ENCODE measurements at regions not wholly inside any gene's neighbourhood (a gene's known extent, or its start where the extent isn't known, plus 50 kb on each side); places are given as distances from the start of the nearest gene placed in this dataset.

GRCh38 chr11:131186629-131187101, 183.8 kb upstream of the NTM start:
- intact Hi-C loops (cut with micrococcal nuclease; ENCODE audit: unreplicated experiment) = no loop called here

GRCh38 chr11:131190446-131190845, 180.0 kb upstream of the NTM start:
- Histone ChIP-seq H3K9me3 (ENCODE audit: low read length) (no peaks in the 10 kb centered on the region), H3K9me2 (ENCODE audit: insufficient read depth, low read length) (no peaks in the 10 kb centered on the region), H3K27ac (ENCODE audit: low read depth, low read length, poor library complexity, severe bottlenecking) (no peak overlapping the region), H4K20me1 (ENCODE audit: insufficient read depth, low read length) (no peaks in the 10 kb centered on the region), H3K4me2 (ENCODE audit: low read length) (no peak overlapping the region), H3K79me2 (ENCODE audit: insufficient read depth, low read depth, low read length) (no peaks in the 10 kb centered on the region), H2AFZ (ENCODE audit: low read length) (no peak overlapping the region), H3K4me3 (ENCODE audit: low read depth, low read length, poor library complexity, severe bottlenecking) (no peak overlapping the region), H3K4me1 (ENCODE audit: insufficient read depth, low read length, poor library complexity, severe bottlenecking) (no peaks in the 10 kb centered on the region), H3K36me3 (ENCODE audit: insufficient read depth, low read length) (no peaks in the 10 kb centered on the region)
- no peak for TF ChIP-seq EZH2phosphoT487 (IDR thresholded peaks at IDR 0.05; ENCODE audit: borderline replicate concordance, low read depth, low read length)
- TF ChIP-seq CTCF (conservative IDR thresholded peaks at IDR 0.05; ENCODE audit: low read length) = no peak
- no peak for DNase-seq (ENCODE audit: low spot score)
- CTCF ChIA-PET (ENCODE audit: unreplicated experiment) = no interaction called here
- POLR2A ChIA-PET = no interaction called here
- intact Hi-C loops (cut with micrococcal nuclease; ENCODE audit: unreplicated experiment) = no loop called here
- BruUV-seq (replicated peaks) = no TSS peak

More at GRCh38 chr11:131186629-131187101, 183.8 kb upstream of the NTM start:
- no peaks in the 10 kb centered on the region for H4K20me1 ChIP-seq (ENCODE audit: insufficient read depth, low read length)
- no peaks in the 10 kb centered on the region for H3K9me3 ChIP-seq (ENCODE audit: low read length)
- TF ChIP-seq CTCF (conservative IDR thresholded peaks at IDR 0.05; ENCODE audit: low read length) (no peak), EZH2phosphoT487 (IDR thresholded peaks at IDR 0.05; ENCODE audit: borderline replicate concordance, low read depth, low read length) (no peak)
- H3K79me2 ChIP-seq (ENCODE audit: insufficient read depth, low read depth, low read length) = no peaks in the 10 kb centered on the region
- no peak overlapping the region for H3K4me3 ChIP-seq (ENCODE audit: low read depth, low read length, poor library complexity, severe bottlenecking)
- no peak for DNase-seq (ENCODE audit: low spot score)
- CTCF ChIA-PET (ENCODE audit: unreplicated experiment) = no interaction called here
- H3K4me1 ChIP-seq (ENCODE audit: insufficient read depth, low read length, poor library complexity, severe bottlenecking) = no peaks in the 10 kb centered on the region
- H3K9me2 ChIP-seq (ENCODE audit: insufficient read depth, low read length) = no peaks in the 10 kb centered on the region
- H2AFZ ChIP-seq (ENCODE audit: low read length) = no peak overlapping the region
- POLR2A ChIA-PET = no interaction called here
- H3K27ac ChIP-seq (ENCODE audit: low read depth, low read length, poor library complexity, severe bottlenecking) = no peak overlapping the region
- no TSS peak for BruUV-seq (replicated peaks)
- no peaks in the 10 kb centered on the region for H3K36me3 ChIP-seq (ENCODE audit: insufficient read depth, low read length)
- H3K4me2 ChIP-seq (ENCODE audit: low read length) = no peak overlapping the region

- no peak for DNase-seq (ENCODE audit: low spot score)
- H2AFZ ChIP-seq (ENCODE audit: low read length) = no peak overlapping the region
- no peaks in the 10 kb centered on the region for H3K79me2 ChIP-seq (ENCODE audit: insufficient read depth, low read depth, low read length)
- TF ChIP-seq CTCF (conservative IDR thresholded peaks at IDR 0.05; ENCODE audit: low read length) (no peak), EZH2phosphoT487 (IDR thresholded peaks at IDR 0.05; ENCODE audit: borderline replicate concordance, low read depth, low read length) (no peak)
- no peak overlapping the region for H3K4me3 ChIP-seq (ENCODE audit: low read depth, low read length, poor library complexity, severe bottlenecking)
- H3K36me3 ChIP-seq (ENCODE audit: insufficient read depth, low read length) = no peaks in the 10 kb centered on the region
- H3K4me2 ChIP-seq (ENCODE audit: low read length) = no peak overlapping the region
- ChIA-PET POLR2A (no interaction called here), CTCF (ENCODE audit: unreplicated experiment) (no interaction called here)
- H3K9me3 ChIP-seq (ENCODE audit: low read length) = no peaks in the 10 kb centered on the region
- H3K4me1 ChIP-seq (ENCODE audit: insufficient read depth, low read length, poor library complexity, severe bottlenecking) = no peaks in the 10 kb centered on the region
- no peak overlapping the region for H3K27ac ChIP-seq (ENCODE audit: low read depth, low read length, poor library complexity, severe bottlenecking)
- intact Hi-C loops (cut with micrococcal nuclease; ENCODE audit: unreplicated experiment) = no loop called here
- BruUV-seq (replicated peaks) = no TSS peak
- no peaks in the 10 kb centered on the region for H3K9me2 ChIP-seq (ENCODE audit: insufficient read depth, low read length)
- H4K20me1 ChIP-seq (ENCODE audit: insufficient read depth, low read length) = no peaks in the 10 kb centered on the region
Measured at GRCh38 chr11:131191606-131192005, 178.8 kb upstream of the NTM start.
